HG03066 (cell line): ENCODE measurements at regions not wholly inside any gene's neighbourhood (a gene's known extent, or its start where the extent isn't known, plus 50 kb on each side); places are given as distances from the start of the nearest gene placed in this dataset.
"Not testable (repeated sequence)": the region's sequence is repeated elsewhere in the genome, so short reads cannot be mapped to it uniquely, and the experiment has no call there.

Source experiments
- ATAC-seq: cut with Tn5 transposase; IDR thresholded peaks from one replicate; pipeline ENCODE4 v1.9.1; 2021; ENCODE audit warnings: low read depth; ENCODE audit not compliant: unreplicated experiment

GRCh38 chr4:141511055-141511454, 125.3 kb upstream of the IL15 start:
- ATAC-seq = no peak

GRCh38 chr4:141513866-141514265, 122.5 kb upstream of the IL15 start:
- ATAC-seq = no peak

GRCh38 chr4:141518222-141518621, 118.2 kb upstream of the IL15 start:
- ATAC-seq = no peak

- no peak for ATAC-seq
Observed at GRCh38 chr4:141524116-141524515, 112.3 kb upstream of the IL15 start.

- ATAC-seq = no peak
Observed at GRCh38 chr4:141524841-141525240, 111.5 kb upstream of the IL15 start.

GRCh38 chr4:141530627-141531026, 105.8 kb upstream of the IL15 start:
- no peak for ATAC-seq

- ATAC-seq = no peak
Observed at GRCh38 chr4:141534985-141535384, 101.4 kb upstream of the IL15 start.

- ATAC-seq = no peak
Observed at GRCh38 chr4:141538001-141538400, 98.4 kb upstream of the IL15 start.

- ATAC-seq = no peak
Observed at GRCh38 chr4:141540643-141541042, 95.7 kb upstream of the IL15 start.

- ATAC-seq = no peak
Observed at GRCh38 chr4:141541851-141542250, 94.5 kb upstream of the IL15 start.

GRCh38 chr4:141543176-141543575, 93.2 kb upstream of the IL15 start:
- no peak for ATAC-seq

GRCh38 chr4:141543706-141544105, 92.7 kb upstream of the IL15 start:
- no peak for ATAC-seq

- no peak for ATAC-seq
Observed at GRCh38 chr4:141548791-141549190, 87.6 kb upstream of the IL15 start.

- ATAC-seq = no peak
Observed at GRCh38 chr4:141560056-141560455, 76.3 kb upstream of the IL15 start.

GRCh38 chr4:141562649-141563048, 73.7 kb upstream of the IL15 start:
- ATAC-seq = no peak

GRCh38 chr4:141563723-141564122, 72.7 kb upstream of the IL15 start:
- ATAC-seq = no peak

GRCh38 chr4:141564961-141565360, 71.4 kb upstream of the IL15 start:
- ATAC-seq = not testable (repeated sequence)

GRCh38 chr4:141565379-141566089, 70.8 kb upstream of the IL15 start:
- no peak for ATAC-seq

GRCh38 chr4:141567326-141567915, 69.0 kb upstream of the IL15 start:
- no peak for ATAC-seq

GRCh38 chr4:141569141-141569540, 67.2 kb upstream of the IL15 start:
- no peak for ATAC-seq

- no peak for ATAC-seq
Observed at GRCh38 chr4:141570290-141570689, 66.1 kb upstream of the IL15 start.

GRCh38 chr4:141571362-141571761, 65.0 kb upstream of the IL15 start:
- no peak for ATAC-seq
